ENCODE measurements at regions not wholly inside any gene's neighbourhood (a gene's known extent, or its start where the extent isn't known, plus 50 kb on each side); places are given as distances from the start of the nearest gene placed in this dataset.
A peak's percentile ranks its signal among the peaks of the same experiment; 100 is the strongest.
"Not testable (repeated sequence)": the region's sequence is repeated elsewhere in the genome, so short reads cannot be mapped to it uniquely, and the experiment has no call there.

DNA sequence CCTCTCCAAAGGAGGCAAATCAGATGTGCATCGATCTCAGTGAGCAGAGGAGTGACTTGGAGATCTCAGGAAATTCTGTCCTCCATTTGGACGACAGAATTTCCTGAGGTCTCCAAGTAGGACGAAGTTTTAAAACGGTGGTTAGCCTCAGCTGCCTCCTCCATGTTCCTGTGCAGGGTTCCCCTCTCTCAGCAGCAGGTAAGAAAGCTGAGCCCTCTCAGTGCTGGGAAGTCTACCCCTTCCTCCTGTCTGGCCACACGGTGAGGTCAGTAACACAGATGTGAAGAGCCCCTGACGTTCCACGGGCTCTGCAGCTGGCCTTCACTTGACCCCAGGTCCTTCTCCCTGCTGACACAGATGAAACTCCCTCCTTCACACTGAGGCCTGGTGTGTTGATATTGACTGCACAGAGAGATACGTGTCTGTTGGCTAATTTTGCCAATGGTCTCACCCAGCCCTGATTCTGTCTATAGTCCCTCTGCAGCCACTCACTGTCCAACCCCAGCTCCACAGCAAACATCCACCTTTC is 607.4 kb upstream of the B3GAT1 start:
- intact Hi-C loops (cut with DNase I) = no loop called here

DNA sequence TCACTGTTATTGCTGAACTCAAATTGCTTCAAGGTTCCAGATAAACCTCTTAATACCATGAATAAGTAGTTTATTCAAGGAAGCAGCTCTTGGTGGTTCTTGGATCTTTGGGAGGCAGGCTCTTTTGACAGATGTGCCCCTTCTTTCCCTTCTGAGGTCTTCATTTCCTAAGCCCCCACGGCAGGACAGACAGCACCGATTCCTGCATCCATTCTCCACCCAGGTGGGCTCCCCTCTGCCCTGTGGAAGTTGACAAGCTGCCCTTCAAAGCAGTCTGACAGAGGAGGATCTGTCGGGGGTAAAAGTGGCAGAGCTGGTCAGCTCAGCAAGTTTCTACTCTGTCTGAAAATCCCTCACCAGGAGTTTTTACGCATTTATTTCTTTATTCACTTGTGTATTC is 605.3 kb upstream of the B3GAT1 start:
- no peak for ATAC-seq
- intact Hi-C loops (cut with DNase I) = no loop called here
- DNase-seq (ENCODE audit: low spot score) = no peak

More for the DNA sequence above, 607.4 kb upstream of the B3GAT1 start:
- DNase-seq (ENCODE audit: low spot score) (no peak), ATAC-seq (no peak)

DNA sequence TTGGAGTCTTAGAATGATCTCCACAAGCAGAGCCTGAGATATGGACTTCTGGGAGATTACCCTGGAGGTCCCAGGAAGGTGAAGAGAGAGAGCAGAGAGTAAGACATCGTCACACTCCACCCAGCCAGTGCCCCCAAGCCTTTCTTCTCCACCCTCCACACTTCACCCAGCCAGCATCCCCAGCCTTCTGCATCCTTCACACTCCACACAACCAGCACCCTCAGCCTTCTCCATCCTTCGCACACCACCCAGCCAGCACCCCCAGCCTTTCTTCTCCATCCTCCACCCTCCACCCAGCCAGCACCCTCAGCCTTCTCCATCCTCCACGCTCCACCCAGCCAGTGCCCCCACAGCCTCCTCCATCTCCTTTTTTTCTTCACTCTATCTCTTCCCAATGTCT is 603.9 kb upstream of the B3GAT1 start:
- intact Hi-C loops (cut with DNase I) = no loop called here
- DNase-seq (ENCODE audit: low spot score) (no peak), ATAC-seq (no peak)

DNA sequence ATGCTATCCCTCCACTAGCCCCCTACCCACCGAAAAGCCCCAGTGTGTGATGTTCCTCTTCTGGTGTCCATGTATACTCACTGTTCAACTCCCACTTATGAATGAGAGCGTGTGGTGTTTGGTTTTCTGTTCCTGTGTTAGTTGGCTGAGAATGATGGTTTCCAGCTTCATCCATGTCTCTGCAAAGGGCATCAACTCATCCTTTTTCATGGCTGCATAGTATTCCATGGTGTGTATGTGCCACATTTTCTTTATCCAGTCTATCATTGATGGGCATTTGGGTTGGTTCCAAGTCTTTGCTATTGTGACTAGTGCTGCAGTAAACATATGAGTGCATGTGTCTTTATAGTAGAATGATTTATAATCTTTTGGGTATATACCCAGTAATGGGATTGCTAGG is 599.3 kb upstream of the B3GAT1 start:
- intact Hi-C loops (cut with DNase I); ATAC-seq; DNase-seq (ENCODE audit: low spot score): not testable (repeated sequence)

DNA sequence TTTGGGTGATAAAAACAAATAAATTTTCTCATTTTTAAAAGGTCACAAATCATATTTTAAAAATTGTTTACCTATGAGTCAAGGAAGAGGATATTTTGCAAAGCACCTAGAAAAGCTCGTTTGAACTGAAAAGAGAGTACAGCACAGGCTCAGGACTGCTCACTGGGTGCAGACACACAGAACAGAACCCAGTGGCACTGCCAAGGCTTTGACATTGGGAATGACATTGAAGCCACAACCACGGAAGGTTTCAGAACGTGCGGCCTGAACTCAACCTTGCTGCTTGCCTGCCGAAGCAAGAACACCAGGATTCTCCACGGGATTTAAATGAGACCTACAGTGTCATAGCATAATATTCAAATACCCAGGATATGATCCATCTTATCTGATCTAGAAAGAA is 597.1 kb upstream of the B3GAT1 start:
- intact Hi-C loops (cut with DNase I) = no loop called here
- no peak for DNase-seq (ENCODE audit: low spot score)
- no peak for ATAC-seq

DNA sequence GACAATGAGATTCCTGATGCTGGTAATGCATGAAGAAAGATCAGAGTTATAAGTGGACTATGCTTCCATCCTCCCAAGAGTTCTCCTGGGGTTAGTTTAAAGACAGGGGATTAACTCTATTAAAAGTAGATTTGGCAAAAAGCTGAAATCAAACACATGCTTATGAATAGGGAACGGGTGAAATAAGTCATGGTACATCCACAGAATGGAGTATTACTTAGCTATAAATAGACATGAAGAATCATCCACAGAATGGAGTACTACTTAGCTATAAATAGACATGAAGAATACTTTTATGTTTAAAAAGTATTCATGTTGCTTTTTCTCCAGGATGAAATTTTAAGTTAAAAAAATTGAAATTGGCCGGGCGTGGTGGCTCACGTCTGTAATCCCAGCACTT is 596.4 kb upstream of the B3GAT1 start:
- intact Hi-C loops (cut with DNase I) = no loop called here
- DNase-seq (ENCODE audit: low spot score) = no peak
- ATAC-seq = no peak

DNA sequence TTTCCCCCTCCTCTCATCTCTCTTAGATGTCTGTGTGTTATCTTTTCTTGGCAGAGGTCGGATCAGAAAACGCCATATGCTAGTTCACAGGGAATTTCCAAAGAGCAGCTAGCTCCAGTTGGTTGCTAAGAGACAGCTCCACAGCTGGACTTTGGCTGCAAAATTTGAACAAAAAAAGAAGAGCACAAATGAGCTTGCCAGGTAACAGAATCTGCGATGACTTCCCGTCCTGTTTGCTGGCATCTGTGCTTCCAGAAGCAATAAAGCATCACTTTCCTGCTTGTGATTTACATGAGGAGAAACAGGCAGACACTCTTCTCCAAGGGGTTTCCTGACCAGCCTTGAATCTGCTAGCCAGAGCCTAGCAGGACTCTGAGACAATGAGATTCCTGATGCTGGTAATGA is 596.0 kb upstream of the B3GAT1 start:
- intact Hi-C loops (cut with DNase I) = no loop called here
- DNase-seq (ENCODE audit: low spot score) = no peak
- no peak for ATAC-seq

DNA sequence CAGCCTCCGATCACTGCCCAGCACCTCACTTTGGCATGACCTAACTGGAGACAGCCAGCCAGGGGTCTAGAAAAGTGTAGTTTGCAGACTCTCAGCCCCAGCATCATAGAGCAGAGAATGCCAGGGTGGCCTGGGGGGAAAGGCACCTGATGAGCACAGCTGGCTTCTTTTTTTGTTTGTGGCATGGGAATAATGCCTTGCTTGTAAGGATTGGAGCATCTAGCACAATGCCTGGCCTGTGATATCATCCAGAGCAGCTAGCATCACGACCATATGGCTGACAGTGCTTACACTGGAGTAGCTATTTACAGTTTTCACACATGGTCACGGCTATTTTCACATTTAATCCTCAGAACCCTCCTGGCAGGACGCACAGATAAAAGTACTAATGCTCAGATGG is 594.8 kb upstream of the B3GAT1 start:
- intact Hi-C loops (cut with DNase I) = no loop called here
- no peak for ATAC-seq
- no peak for DNase-seq (ENCODE audit: low spot score)

DNA sequence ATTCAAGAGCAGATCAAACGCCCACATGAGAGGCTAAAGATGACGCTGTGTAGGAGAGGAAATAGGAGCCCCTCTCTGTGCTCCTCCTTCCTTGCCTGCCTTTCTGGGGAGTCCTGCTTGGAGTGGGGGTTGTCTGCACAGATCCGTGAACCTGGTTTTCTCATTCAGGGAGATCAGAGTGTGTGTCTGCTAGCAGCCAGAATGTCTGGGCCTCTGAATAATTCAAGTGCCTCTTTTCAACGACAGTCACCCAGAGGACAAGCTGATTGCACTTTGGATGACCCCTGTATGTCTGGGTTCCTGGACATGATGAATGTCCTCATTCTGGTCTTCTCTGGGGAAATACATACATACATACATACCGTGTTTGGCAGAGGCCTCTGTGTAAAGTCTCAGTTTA is 592.5 kb upstream of the B3GAT1 start:
- DNase-seq (ENCODE audit: low spot score) (no peak), ATAC-seq (no peak)
- intact Hi-C loops (cut with DNase I) = no loop called here

DNA sequence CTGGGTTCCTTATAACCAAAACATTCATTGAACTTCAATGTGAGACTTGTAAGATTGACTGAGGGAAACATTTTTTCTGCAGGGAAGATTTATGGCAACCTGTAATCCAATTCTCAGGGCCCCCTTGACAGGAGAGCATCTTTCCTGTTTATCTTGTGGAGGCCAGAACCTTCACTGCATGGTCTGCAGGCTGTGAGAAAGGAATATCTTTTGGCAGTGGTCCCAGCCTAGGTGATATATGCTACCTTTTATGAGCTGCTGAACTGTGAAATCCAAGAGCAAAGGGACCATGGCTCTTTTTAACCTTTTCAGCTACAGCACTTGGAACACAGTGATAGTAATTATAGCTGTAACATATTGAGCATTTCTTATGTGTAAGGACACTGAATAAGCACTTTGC is 590.2 kb upstream of the B3GAT1 start:
- intact Hi-C loops (cut with DNase I) = no loop called here
- no peak for DNase-seq (ENCODE audit: low spot score)
- ATAC-seq = no peak

DNA sequence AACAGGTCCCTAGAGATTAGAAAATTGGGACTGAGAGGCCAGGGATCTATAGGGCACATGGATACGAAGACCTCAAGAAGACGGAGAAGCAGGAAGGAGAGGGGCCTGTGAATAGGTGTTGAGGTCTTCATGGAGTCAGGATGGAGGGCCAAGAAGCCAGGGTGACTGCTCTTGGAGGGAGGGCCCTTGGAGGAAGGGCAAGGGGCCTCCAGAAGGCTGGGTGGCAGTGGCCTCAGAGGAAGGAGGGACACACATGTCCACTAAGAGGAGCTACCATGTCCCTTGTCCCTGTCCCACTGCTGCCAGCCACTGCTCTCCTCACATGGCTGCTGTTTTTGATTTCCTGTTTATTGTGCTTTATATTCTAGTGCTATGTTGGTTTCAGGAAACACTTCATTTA is 589.5 kb upstream of the B3GAT1 start:
- ATAC-seq (no peak), DNase-seq (ENCODE audit: low spot score) (no peak)
- intact Hi-C loops (cut with DNase I) = no loop called here

DNA sequence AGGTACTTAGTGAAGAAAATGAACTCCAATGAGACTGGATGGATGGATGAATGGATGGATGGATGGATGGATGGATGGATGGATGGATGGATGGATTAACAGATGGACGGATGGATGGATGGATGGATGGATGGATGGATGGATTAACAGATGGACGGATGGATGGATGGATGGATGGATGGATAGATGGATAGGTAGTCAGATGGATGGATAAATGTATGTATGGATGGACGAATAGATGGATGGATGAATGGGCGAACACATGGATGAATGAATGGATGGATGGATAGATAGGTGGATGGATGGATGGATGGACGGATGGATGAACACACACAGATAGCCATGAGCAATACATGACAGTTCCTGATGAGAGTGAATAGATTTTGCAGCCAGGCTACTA is 589.0 kb upstream of the B3GAT1 start:
- intact Hi-C loops (cut with DNase I); ATAC-seq; DNase-seq (ENCODE audit: low spot score): not testable (repeated sequence)

DNA sequence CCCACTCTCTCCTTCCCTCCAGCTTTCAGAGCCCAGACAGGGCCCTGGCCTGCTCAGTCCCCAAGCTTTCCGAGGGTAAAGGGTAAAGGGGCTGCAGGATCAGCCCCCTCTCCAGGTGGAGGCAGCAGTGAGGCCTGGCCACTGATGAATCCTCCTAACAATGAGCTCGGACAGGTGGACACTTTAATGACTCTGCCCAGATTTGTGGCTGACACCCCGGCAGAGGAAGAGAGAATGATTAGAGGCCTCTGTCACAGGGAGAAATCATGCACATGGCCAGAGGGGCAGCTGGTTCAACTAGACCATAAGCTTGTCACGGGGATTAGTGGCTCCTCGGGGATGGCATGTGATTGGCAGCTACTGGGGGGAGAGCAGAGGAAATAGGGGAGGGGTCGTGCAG is 587.5 kb upstream of the B3GAT1 start:
- intact Hi-C loops (cut with DNase I) = no loop called here
- no peak for ATAC-seq
- DNase-seq (ENCODE audit: low spot score) = no peak

DNA sequence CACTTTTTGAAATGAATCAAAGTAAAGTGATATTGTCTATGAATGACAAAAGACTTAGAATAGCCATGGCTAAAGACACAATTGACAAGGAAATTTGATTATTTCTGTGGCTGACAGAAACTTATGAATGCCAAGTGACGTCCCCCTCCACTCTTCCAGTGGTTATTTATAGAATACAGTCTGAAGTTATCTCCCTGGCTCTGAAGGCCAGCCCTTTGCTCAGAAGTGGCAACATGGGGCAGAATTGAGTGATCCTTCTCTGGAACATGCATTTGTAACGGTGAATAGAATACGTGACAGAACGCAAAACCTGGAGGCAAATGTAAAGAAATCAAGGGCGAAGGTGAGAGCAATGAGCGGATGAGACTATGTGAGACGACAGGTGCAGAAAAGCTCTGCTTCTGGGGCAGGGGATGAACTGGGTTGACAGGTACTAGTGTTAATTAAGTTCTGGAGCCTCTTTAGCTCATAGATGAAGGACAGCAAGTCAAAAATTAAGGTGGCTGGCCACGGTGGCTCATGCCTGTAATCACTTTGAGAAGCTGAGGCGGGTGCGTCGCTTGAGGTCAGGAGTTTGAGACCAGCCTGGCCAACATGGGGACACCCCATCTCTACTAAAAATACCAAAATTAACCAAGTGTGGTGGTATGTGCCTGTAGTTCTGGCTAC is 585.7 kb upstream of the B3GAT1 start:
- no peak for ATAC-seq
- intact Hi-C loops (cut with DNase I) = no loop called here
- DNase-seq (ENCODE audit: low spot score) = no peak

DNA sequence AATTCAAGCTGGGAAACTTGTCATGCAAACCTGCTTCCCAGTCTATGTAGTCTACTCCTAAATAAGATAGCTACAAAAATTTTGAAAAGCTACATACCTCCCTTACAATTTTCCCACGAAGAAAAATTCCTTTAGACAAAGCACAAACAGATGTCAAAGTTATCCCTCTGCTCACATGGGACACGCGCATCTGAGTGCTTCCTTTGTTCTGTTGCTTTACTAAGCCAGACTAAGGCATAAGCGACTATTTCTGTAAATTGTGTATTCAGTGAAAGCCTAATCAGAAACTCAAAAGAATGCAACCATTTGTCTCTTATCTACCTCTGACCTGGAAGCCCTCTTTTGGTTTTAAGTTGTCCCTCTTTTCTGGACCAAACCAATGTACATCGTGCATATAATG is 583.7 kb upstream of the B3GAT1 start:
- ATAC-seq (peak; percentile 55), DNase-seq (ENCODE audit: low spot score) (no peak)
- intact Hi-C loops (cut with DNase I) = no loop called here

DNA sequence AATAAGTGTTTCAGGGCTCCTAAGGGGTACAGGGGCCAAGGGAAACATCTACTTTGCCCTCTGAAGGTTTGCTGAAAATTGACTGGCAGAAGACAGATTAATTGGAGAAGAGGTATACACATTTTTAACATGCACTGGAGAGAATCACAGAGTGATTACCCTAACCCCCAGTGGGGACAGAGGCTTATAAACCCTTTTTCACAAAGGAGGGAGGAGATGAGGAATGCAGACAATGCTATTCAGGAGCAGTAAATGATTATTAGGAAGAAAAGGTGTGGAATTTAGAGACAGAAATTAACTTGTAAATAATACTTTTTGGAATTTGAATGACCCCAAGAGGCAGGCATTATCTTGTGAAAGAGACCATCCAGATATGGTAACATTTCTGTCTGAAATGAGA is 582.4 kb upstream of the B3GAT1 start:
- ATAC-seq = no peak
- DNase-seq (ENCODE audit: low spot score) = no peak
- intact Hi-C loops (cut with DNase I) = no loop called here

DNA sequence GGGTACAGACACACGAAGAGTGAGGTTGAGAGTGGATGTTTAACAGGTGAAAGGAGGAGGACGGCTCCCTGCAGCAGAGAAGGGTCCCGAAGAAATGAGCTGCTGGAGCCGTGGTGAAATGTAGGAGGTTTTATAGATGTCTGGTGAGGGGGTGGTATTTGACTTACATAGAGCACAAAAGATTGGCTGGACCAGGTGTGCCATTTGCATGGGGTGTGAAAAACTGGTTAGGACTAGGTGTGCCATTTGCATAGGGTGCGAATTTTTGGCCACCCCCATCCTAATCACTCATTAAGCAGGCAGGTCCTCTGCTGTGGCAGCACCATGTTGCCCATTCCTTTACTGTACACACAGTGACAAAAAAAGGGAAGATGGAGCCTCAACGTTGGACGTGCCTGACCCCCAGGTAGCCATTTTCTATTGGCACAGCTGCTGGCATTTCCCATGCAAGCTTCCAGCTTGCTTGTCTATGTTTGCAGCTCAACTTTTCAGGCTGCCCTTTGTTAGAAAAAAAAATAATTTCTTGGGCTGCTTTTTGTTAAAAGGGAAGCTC is 581.7 kb upstream of the B3GAT1 start:
- no peak for ATAC-seq
- intact Hi-C loops (cut with DNase I) = no loop called here
- DNase-seq (ENCODE audit: low spot score) = no peak

DNA sequence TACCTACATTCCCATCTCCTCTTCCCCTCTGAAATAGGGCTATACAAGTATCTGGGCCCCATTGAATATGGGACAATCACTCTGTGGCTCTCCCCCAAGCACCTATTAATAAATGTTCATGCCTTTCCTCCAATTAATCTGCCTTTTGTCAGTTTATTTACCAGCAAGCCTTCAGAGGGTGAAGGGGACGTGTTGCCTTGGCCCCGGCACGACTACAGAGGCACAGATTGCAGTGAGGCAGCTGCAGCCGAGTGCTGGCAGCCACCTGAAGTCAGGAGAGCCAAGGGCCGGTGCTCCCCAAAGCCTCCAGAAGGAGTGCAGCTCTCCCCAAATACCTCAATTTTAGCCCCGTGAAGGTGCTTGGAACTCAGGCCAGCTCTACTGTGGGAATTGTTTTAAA is 580.9 kb upstream of the B3GAT1 start:
- ATAC-seq (no peak), DNase-seq (ENCODE audit: low spot score) (no peak)
- intact Hi-C loops (cut with DNase I) = no loop called here

DNA sequence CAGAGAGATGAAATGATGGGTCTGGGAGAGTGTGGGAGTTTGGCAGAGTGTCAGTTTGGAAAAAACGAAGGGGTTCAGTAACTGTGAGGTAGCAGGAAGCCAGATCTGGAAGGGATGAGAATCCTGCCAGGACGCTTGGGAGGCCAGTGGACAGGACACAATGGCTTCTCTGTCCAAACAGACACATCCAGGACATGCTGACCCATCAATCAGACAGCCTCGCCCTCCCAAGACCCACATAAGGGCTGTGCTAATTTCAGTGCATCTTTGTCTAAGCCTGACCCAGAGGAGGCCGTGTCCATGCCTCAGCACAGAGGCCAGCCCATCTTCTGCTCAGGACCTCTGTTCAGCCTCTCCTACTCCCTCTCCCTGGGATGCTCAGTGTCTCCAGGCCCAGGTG is 576.5 kb upstream of the B3GAT1 start:
- ATAC-seq = no peak
- intact Hi-C loops (cut with DNase I) = no loop called here
- DNase-seq (ENCODE audit: low spot score) = no peak

DNA sequence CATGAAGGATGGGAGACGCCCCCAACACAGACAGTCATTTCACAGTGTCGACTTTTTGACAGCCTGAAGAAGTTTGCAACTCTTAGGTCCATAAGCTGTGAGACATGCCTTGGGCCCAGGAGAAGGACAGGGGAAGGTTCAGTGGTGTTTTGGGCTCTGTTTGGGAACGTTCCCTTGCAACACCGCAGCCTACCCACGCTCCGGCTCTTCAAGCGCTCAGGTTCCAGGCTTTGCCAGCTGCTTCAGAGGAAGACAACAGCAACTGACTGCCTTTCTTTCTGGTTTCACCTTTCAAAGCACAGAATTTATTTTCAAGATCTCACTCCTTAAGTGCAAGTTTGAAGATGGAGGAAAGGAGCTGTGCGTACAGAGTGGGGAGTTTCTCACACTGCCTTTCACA is 575.8 kb upstream of the B3GAT1 start:
- no peak for ATAC-seq
- intact Hi-C loops (cut with DNase I) = no loop called here
- no peak for DNase-seq (ENCODE audit: low spot score)

DNA sequence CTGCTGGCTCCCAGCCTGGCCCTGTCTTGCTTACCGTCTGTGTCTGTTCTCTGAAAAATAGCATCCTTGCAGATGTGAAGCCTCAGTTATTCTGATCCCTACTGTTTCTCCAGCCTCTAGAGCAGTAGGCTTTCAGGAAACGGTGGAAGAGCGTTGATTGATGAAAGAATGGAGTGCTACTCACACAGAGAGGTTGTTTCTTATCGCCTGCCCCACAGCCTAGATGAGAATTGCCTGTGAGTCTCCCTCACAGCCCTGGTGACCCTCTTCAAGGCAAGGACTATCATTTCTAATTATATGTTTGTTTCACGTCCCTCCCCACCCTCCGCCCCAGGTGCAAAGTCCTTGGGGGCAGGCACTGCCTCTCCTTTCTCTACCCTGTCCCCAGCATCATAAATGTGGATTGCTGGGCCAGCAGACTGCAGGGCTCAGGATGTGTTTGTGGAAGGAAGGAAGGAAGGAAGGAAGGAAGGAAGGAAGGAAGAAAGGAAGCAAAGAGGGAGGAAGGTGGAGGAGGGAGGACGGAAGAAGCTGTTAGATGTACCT is 575.3 kb upstream of the B3GAT1 start:
- ATAC-seq (no peak), DNase-seq (ENCODE audit: low spot score) (no peak)
- intact Hi-C loops (cut with DNase I) = no loop called here

Measured in sciatic nerve (tissue), 2 donors.